ENCODE measurements at regions not wholly inside any gene's neighbourhood (a gene's known extent, or its start where the extent isn't known, plus 50 kb on each side); places are given as distances from the start of the nearest gene placed in this dataset.
"Not testable (repeated sequence)": the region's sequence is repeated elsewhere in the genome, so short reads cannot be mapped to it uniquely, and the experiment has no call there.

- DNase-seq = not testable (repeated sequence)
Observed at GRCh38 chr3:95587641-95588040, 1226.8 kb upstream of the EPHA6 start.

GRCh38 chr3:95588473-95588872, 1225.9 kb upstream of the EPHA6 start:
- DNase-seq = no peak

- DNase-seq = no peak
Observed at GRCh38 chr3:95595416-95596075, 1218.8 kb upstream of the EPHA6 start.

- DNase-seq = no peak
Observed at GRCh38 chr3:95607926-95608325, 1206.5 kb upstream of the EPHA6 start.

- no peak for DNase-seq
Observed at GRCh38 chr3:95609411-95609810, 1205.0 kb upstream of the EPHA6 start.

GRCh38 chr3:95612611-95613010, 1201.8 kb upstream of the EPHA6 start:
- DNase-seq = no peak

- no peak for DNase-seq
Observed at GRCh38 chr3:95613993-95614392, 1200.4 kb upstream of the EPHA6 start.

GRCh38 chr3:95615592-95616310, 1198.6 kb upstream of the EPHA6 start:
- DNase-seq = no peak

- no peak for DNase-seq
Observed at GRCh38 chr3:95626107-95626506, 1188.3 kb upstream of the EPHA6 start.

- DNase-seq = no peak
Observed at GRCh38 chr3:95627293-95627692, 1187.1 kb upstream of the EPHA6 start.

GRCh38 chr3:95627697-95628096, 1186.7 kb upstream of the EPHA6 start:
- no peak for DNase-seq

- no peak for DNase-seq
Observed at GRCh38 chr3:95629802-95630201, 1184.6 kb upstream of the EPHA6 start.

GRCh38 chr3:95645291-95645690, 1169.1 kb upstream of the EPHA6 start:
- no peak for DNase-seq

- DNase-seq = no peak
Observed at GRCh38 chr3:95654570-95655362, 1159.6 kb upstream of the EPHA6 start.

GRCh38 chr3:95655363-95655986, 1158.9 kb upstream of the EPHA6 start:
- DNase-seq = no peak

GRCh38 chr3:95670765-95671164, 1143.6 kb upstream of the EPHA6 start:
- DNase-seq = no peak

- no peak for DNase-seq
Observed at GRCh38 chr3:95673215-95673614, 1141.2 kb upstream of the EPHA6 start.

- no peak for DNase-seq
Observed at GRCh38 chr3:95705786-95706418, 1108.5 kb upstream of the EPHA6 start.

- DNase-seq = no peak
Observed at GRCh38 chr3:95707268-95707667, 1107.1 kb upstream of the EPHA6 start.

GRCh38 chr3:95710684-95711083, 1103.7 kb upstream of the EPHA6 start:
- DNase-seq = no peak

GRCh38 chr3:95711789-95712188, 1102.6 kb upstream of the EPHA6 start:
- no peak for DNase-seq

GRCh38 chr3:95715128-95715527, 1099.3 kb upstream of the EPHA6 start:
- DNase-seq = no peak

GRCh38 chr3:95717048-95717447, 1097.3 kb upstream of the EPHA6 start:
- no peak for DNase-seq
